Frontal cortex (tissue), 3 donors: ENCODE measurements at regions not wholly inside any gene's neighbourhood (a gene's known extent, or its start where the extent isn't known, plus 50 kb on each side); places are given as distances from the start of the nearest gene placed in this dataset.
"Not testable (repeated sequence)": the region's sequence is repeated elsewhere in the genome, so short reads cannot be mapped to it uniquely, and the experiment has no call there.

Experiments used
- DNase-seq, 2 donors: peaks; one replicate each; pipeline ENCODE4 v3.0.0; 2012; ENCODE audit warnings: low spot score in 2 of 2
- FAIRE-seq: peaks from 2 replicates; lab custom pipeline; 2012; peaks lifted over from hg19 to GRCh38; lab: Jason Lieb, UNC
- donor health status: control.
- donor health status: control.
- donor health status: control.

- no peak for FAIRE-seq
- DNase-seq = no peak
Measured at GRCh38 chr2:220811115-220811514, 761.0 kb downstream of the EPHA4 start.

GRCh38 chr2:220811952-220812570, 760.0 kb downstream of the EPHA4 start:
- no peak for FAIRE-seq

GRCh38 chr2:220814441-220814840, 757.7 kb downstream of the EPHA4 start:
- no peak for DNase-seq
- no peak for FAIRE-seq

More at GRCh38 chr2:220811952-220812570, 760.0 kb downstream of the EPHA4 start:
- no peak for DNase-seq

- no peak for FAIRE-seq
- no peak for DNase-seq
Measured at GRCh38 chr2:220815698-220816097, 756.4 kb downstream of the EPHA4 start.

GRCh38 chr2:220821683-220822082, 750.4 kb downstream of the EPHA4 start:
- DNase-seq = no peak
- no peak for FAIRE-seq

- not testable (repeated sequence) for FAIRE-seq, DNase-seq
Measured at GRCh38 chr2:220823590-220823989, 748.5 kb downstream of the EPHA4 start.

GRCh38 chr2:220833446-220833845, 738.7 kb downstream of the EPHA4 start:
- FAIRE-seq (no peak), DNase-seq (no peak)

DNA sequence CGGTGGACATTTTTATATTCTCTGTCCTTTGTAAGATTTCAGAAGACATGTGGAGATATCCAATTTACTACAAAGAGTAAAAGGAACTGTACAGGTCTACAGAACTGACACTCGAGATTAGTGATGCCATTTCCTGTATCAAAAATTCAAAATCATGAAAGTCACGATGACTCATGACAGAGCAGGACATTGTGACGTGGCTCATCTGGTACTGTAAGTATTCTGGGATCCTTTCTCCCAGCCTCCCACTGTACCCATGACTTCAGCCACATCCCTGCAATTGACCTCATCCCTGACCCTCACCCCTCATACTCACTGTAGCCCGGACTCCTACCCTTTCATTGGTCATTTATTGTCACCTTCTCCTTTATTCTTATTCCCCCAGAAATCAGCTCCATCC, 736.5 kb downstream of the EPHA4 start:
- FAIRE-seq (no peak), DNase-seq (no peak)

GRCh38 chr2:220837226-220837625, 734.9 kb downstream of the EPHA4 start:
- DNase-seq (no peak), FAIRE-seq (no peak)

- DNase-seq = no peak
- no peak for FAIRE-seq
Measured at GRCh38 chr2:220842901-220843665, 729.0 kb downstream of the EPHA4 start.

- FAIRE-seq (no peak), DNase-seq (no peak)
Measured at GRCh38 chr2:220845766-220846273, 726.3 kb downstream of the EPHA4 start.

DNA sequence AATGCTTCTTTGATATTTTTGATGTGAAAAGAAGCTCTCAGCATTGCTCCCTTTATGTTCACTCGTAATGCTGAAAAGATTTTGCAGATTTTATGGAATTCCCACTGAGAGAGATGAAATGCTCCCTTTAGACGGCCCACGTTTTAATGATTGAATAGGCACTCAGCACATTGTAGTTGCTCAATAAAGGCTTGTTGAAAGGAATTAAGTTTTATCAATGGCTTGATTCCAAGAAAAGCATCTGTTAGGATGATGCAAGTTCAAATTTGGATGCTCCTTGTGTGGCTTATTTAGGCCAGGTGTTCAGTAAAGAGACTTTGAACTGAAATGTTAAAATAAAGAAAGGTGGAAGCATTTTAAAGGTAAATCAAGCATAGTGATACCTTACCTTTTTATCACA, 725.1 kb downstream of the EPHA4 start:
- DNase-seq (no peak), FAIRE-seq (no peak)

GRCh38 chr2:220847589-220847988, 724.5 kb downstream of the EPHA4 start:
- FAIRE-seq (no peak), DNase-seq (no peak)

DNA sequence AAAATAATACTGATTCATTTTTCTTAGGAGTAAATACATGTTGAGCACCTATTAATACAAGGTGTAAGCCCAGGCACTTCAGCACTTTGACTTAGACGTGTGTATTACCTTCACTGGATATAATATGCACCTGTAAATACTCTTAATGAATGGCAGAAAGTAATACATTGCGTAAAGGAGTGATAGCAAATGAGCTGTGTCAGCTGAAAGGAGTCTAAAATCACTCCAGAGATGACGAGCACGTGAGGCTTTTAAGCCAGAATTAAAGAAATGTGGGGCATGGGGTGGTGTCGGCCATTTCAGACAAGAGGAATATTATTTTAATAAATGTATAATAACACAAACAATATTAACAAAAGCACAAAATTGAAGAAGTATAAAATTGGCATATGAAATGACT, 722.7 kb downstream of the EPHA4 start:
- DNase-seq (no peak), FAIRE-seq (no peak)

DNA sequence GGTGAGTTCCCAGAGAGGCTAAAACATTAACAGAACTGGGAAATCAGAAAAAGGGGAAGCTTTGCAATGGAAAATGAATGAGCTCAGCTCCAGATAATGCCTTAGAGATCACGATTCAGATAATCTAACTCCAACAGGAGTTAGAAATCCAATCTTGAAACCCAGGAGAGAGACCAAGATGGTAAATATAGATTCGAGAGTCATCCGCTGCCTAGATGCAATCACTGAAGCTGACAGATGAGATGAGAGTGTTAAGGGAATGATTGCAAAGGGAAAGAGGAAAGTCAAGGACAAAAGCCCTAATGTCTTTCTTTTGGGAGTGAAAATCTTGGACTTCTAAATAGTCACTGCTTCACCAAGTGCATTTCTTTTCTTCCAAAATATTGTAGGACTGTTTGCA, 722.0 kb downstream of the EPHA4 start:
- no peak for FAIRE-seq
- no peak for DNase-seq

DNA sequence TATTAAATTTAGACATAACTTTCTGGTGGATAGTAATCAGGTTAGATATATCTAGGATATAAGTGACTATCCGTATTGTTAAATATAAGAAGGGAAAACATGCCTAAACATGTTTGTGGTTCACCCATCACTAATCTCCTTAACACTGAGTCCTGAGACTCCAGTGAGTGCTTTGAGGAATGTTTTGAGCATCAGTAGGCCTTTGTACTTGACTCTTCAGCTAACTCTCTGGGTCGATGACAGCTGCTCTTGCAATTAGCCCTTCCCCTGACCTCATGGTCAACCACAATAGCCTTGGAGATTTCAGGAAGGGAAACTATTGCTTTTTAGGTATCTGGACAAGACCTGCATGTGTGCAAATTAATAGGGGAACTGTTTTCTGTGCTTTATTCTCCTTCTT, 716.8 kb downstream of the EPHA4 start:
- FAIRE-seq (no peak), DNase-seq (no peak)

GRCh38 chr2:220856486-220856885, 715.6 kb downstream of the EPHA4 start:
- FAIRE-seq (no peak), DNase-seq (no peak)

DNA sequence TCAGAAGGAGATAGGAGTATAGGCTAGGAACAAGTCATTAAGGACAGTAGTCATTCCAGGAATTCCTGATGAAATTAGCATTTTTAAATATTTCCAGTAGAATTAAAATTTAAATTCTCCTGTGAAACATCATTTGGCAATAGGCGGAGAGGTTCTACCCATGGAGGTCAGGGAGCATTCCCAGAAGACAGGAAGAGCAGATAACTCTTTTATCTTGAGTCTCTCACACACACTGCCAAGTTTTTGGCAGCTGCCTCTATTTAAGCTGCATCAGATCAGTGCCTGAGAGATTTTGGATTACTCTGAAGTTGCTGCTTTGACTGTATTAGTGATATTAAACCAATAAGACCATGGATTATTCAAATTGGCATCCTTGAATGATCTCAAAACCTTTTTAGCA, 714.7 kb downstream of the EPHA4 start:
- DNase-seq = no peak
- no peak for FAIRE-seq

DNA sequence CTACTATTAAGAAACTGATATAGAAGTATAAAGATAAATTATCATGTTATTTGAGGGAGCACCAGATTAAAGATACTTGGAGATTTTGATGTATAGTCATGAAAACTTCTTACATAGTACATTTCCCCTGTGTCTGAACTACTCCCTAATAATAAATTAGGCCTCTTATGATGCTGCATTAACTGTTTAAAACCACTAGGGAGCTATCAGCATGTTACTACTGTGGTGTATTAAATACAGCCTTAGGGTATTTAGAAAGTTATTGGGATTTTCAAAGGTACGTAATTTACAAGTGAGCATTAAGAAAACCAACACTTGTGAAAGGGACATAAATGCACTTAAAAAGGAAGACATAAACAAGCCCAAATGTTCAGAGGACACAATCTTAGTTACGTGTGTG, 714.0 kb downstream of the EPHA4 start:
- FAIRE-seq = no peak
- DNase-seq = no peak

DNA sequence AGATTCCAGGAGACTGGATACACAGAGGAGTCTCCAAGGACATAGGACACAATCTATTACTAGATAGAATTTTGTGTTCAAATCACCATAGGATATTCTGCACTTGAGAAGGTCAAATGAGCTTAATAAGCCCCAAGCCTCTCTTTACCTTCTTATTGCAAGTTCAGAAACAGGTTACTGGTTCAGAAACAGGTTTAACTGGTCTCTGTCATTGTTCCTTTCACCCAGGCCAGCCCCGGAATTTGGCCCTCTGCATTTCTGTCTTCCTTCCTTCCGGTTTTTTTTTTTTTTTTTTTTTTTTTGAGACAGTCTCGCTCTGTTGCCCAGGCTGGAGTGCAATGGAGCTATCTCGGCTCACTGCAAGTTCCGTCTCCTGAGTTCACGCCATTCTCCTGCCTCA, 700.2 kb downstream of the EPHA4 start:
- FAIRE-seq (no peak), DNase-seq (no peak)

- no peak for DNase-seq
- no peak for FAIRE-seq
Measured at GRCh38 chr2:220876080-220876824, 695.9 kb downstream of the EPHA4 start.
